NT2/D1 (cell line): ENCODE measurements at regions not wholly inside any gene's neighbourhood (a gene's known extent, or its start where the extent isn't known, plus 50 kb on each side); places are given as distances from the start of the nearest gene placed in this dataset.
"Not testable (repeated sequence)": the region's sequence is repeated elsewhere in the genome, so short reads cannot be mapped to it uniquely, and the experiment has no call there.

Experiments
- SUZ12 ChIP-seq: IDR thresholded peaks from 2 replicates; pipeline ENCODE4 v1.6.1; 2011; ENCODE audit not compliant: insufficient read length, insufficient read depth; ENCODE audit errors: extremely low read depth
- YY1 ChIP-seq: IDR thresholded peaks from 2 replicates; pipeline ENCODE4 v1.6.1; 2011; ENCODE audit not compliant: insufficient read length, insufficient read depth
- ZNF274 ChIP-seq: IDR thresholded peaks from 2 replicates; pipeline ENCODE4 v1.6.1; 2011; ENCODE audit warnings: mild to moderate bottlenecking, low read depth, low read length

DNA sequence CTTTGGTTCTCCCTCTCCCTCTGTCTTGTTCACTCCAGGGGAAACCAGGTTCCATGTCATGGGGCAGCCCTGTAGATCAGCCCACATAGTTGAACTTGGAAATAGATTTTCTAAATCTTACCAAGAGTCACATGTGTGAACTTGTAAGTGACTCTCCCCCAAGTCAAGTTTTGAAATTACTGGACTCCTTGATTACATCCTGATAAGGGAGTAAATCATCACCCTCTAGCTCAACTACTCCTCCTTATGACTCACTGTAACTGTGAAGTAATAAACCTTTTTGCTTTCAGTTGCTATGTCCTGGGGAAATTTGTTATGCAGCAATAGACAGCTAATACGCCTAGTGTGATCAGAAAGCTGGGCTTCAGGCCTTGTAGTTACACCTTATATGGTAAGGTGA lies 703.3 kb downstream of the TTLL7 start:
- not testable (repeated sequence) for TF ChIP-seq SUZ12, ZNF274, YY1
